DMS53 (cell line): ENCODE measurements at regions not wholly inside any gene's neighbourhood (a gene's known extent, or its start where the extent isn't known, plus 50 kb on each side); places are given as distances from the start of the nearest gene placed in this dataset.
"Not testable (repeated sequence)": the region's sequence is repeated elsewhere in the genome, so short reads cannot be mapped to it uniquely, and the experiment has no call there.

ENCODE experiments used
- DNase-seq: peaks from one replicate; lab custom pipeline; 2025; lab: John Stamatoyannopoulos, UW

DNA sequence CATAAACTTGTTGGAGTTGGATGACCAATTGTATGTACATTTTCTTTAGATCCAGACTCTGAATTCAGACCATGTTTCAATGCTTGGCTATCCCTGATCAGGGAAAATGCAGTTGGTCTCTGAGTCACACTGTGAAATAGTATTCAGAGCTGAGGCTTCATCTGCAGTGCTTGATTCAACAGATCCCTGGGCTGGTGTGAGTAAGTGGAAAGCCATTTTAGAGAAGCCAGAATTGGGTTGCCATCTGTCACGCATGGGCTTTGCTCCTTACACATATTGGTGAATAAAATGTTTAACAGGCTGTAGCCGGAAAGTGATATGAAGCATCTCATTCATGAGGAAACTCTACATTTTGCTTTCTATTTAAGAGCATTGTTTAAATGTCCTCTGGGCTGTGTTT lies 50.0 kb upstream of the ACYP2 start:
- no peak for DNase-seq

DNA sequence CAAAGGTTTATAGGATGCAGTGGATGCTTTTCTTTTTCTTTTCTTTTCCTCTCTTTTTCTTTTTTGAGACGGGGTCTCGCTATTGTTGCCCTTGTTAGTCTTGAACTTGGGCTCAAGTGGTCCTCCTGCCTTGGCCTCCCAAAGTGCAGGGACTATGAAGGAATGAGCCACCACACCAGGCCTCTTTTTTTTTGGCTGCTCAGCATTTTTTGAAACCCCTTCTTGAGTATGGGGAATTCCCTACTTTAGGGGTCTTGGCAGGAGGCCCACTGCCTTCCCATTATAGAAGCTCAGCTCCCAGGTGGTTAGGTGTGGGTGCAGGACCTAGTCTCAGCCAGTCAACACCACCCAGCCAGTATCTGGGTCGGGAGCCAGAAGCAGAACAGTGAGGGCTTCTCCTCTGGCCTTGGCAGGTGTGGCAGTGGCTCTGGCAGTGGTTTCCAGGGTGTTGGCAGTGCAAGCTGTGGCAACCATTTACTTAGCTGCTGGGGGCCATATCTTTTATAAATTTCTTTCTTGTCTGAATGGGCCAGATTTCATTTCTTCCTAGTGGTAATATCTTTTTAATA lies 51.4 kb upstream of the ACYP2 start:
- no peak for DNase-seq

DNA sequence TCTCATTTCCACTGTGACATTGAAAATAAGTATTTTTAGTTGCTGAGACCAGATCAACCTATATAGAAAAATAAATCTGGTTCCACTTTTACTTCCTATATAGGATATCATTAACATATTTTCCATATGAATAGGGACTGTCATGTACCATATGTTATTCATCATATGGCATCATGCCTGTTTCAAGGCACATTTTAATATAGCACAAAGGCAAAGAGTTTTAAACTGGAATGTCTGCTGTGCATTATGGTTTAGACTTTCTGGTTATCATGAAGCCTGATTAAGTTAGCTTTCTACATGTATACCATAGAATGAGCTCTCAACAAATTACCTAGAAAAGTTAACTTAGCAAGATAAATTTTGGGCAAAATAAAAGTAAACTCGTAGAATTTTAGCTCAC lies 53.0 kb upstream of the ACYP2 start:
- no peak for DNase-seq

DNA sequence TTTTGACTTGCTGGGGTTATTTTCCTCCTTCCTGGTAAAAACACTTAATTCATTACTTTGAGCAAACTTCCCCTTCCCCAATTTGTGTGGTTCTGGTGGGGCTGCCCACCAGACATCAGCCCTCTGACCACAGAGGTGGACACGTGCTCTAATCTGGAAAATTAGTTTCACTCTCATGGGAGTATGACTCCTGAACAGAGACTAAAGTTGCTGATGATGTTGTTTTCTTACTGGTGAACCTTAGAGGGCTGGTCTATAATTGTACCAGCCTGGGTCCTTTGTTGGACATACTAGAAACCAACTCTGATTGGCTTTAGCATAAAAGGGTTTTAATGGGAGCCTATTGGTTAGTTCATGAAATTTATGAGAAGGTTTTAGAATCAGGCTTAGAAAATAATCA lies 54.1 kb upstream of the ACYP2 start:
- no peak for DNase-seq

GRCh38 chr2:54059986-54060385 lies 55.4 kb upstream of the ACYP2 start:
- no peak for DNase-seq

- DNase-seq: no peak
Observed at GRCh38 chr2:54059504-54059903, 55.9 kb upstream of the ACYP2 start.

DNA sequence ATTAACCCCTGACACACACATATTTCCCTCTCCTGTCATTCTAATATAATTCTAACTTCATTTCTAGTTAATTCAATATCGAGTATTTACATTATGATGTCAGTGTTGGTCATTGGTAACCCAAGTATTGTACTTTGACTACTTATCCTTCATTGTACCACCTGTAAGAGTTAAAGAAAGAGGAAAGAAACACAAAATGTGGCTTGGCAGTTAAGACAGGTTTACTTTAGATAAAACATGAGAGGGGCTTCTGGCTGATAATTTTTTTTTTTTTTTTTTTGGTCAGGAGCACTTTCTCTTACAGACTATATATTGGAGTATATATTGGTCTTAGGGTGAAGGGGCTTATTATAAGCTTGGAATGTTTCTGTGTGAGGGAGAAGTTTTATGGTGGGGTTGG lies 57.0 kb upstream of the ACYP2 start:
- no peak for DNase-seq

DNA sequence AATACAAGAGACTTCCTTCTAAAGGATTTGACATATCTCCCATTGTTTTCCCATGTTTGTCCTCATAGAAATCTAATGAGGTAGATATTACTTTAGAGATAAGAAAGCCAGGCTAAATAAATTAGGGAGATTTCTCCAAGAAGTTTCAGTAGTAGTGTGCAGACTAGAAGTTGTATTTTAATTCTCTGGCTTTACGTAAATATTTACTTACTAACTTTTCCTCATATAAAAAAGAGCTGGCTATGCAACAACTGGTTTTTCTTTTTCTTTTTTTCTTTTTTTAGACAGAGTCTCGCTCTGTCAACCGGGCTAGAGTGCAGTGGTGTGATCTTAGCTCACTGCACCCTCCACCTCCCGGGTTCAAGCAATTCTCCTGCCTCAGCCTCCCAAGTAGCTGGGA lies 60.6 kb upstream of the ACYP2 start:
- no peak for DNase-seq

DNA sequence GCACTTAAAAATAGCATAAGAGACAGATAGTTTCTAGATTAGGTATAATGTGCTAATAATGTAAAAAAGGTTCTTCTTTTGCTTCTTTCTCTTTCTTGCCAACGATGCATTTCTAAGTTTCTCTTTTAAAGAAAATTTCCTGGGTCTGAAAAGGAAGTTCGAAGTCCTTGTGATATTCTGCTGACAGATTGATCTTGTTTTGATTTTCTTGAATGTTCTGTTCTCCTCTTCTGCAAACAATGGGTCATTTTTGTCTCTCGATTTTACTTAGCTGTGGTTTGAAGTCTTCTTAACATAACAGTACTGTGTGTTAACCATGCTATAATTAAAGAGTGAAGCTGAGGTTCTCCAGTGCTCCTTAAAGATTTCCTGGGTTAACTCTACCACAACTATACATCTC lies 61.1 kb upstream of the ACYP2 start:
- DNase-seq: no peak

- no peak for DNase-seq
Observed at GRCh38 chr2:54053830-54054229, 61.6 kb upstream of the ACYP2 start.

- DNase-seq: peak; percentile 41
Observed at GRCh38 chr2:54052825-54053718, 62.3 kb upstream of the ACYP2 start.

GRCh38 chr2:54050445-54050844 lies 65.0 kb upstream of the ACYP2 start:
- DNase-seq: no peak

DNA sequence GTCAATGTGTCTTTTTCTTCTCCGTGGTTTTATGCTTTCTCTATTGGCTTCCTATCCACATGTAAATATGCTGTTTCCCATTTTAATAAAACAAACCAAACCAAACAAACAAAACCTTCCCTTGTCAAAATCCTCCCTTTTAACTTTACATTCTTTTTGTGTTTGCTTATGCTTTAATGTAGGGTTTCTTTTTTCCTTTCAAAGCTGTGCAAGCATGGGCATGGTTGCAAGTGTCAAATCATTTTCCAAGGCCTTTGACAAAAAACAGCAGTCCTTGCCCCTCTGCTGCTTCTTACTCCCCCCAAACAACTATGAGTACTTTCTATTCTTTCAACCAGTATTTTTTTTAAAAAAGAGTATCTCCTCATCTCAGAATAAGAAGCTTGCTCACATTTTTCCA lies 66.0 kb upstream of the ACYP2 start:
- DNase-seq: no peak

DNA sequence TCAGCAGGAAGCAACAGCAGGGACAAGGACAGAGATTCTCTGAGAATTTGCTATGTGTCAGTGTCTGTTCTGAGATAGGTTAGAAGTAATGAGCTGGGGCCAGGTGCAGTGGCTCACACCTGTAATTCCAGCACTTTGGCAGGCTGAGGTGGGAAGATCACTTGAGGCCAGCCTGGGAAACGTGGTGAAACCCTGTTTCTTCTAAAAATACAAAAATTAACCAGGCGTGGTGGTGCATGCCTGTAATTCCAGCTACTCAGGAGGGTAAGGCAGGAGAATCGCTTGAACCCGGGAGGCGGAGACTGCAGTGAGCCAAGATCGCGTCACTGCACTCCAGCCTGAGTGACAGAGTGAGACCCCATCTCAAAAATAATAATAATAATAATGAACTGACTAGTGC lies 66.5 kb upstream of the ACYP2 start:
- not testable (repeated sequence) for DNase-seq

GRCh38 chr2:54048117-54048785 lies 67.2 kb upstream of the ACYP2 start:
- DNase-seq: peak; percentile 11

DNA sequence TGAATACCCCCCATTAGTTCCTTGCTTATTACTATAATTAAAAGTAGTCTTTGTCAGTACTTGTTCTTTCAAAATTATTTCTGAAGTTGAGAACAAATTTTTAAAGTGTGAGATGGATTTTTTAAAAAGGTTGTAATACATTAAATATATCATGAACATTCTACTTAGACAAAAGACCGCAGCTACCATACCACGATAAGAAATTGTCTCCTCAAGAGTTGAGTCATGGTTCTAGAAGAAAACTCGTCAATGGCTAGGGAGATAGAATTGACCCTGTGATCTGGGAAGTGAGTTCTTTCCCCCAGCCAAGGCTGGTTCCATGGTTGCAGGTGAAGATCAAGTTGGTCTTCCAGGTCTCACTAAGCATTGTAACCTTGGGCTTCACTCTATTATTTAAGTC lies 67.8 kb upstream of the ACYP2 start:
- no peak for DNase-seq

DNA sequence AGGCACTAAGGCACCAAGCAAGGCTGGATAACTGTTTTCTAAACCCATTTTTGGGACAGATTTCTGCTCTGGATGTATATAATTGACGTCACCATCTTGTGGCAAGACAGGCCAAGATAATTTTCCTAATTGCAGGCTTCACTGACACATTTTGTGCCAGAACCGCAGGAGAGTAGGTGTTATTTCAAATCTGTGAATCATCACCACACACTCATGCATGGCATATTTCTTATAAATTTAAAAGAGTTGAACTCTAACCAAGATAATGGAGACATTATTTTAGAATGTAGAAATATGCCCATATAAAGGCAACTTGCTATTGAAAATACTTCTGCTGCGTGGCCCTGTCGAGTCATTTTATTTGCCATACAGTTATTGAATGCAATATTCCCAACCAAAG lies 68.3 kb upstream of the ACYP2 start:
- DNase-seq: no peak

- peak; percentile 49 for DNase-seq
Observed at GRCh38 chr2:54042897-54043620, 72.3 kb upstream of the PSME4 start.

GRCh38 chr2:54042341-54042740 lies 71.5 kb upstream of the PSME4 start:
- DNase-seq: no peak

- no peak for DNase-seq
Observed at GRCh38 chr2:54041135-54041534, 70.3 kb upstream of the PSME4 start.

- no peak for DNase-seq
Observed at GRCh38 chr2:54040685-54041084, 69.9 kb upstream of the PSME4 start.

GRCh38 chr2:54040250-54040649 lies 69.5 kb upstream of the PSME4 start:
- DNase-seq: no peak

DNA sequence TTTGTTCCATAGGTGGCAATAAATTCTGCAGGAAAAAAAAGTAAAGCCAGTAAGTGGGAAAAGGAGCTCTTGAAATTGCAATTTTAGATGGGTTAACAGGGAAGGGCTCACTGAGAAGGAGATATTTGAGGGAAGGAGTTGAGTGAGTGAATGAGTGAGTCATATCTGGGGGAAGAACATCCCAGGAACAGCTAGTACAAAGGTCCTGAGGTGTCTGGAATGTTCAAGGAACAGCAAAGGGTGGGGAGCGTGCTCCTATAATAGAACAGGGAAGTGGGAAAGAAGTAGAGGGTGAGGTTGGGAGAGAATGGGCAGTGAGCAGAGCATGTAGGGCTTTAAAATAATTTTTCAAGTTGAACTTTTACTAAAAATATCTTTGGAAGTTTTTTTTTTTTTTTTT lies 68.0 kb upstream of the PSME4 start:
- no peak for DNase-seq
